Sigmoid colon (tissue), 6 donors: ENCODE measurements at regions not wholly inside any gene's neighbourhood (a gene's known extent, or its start where the extent isn't known, plus 50 kb on each side); places are given as distances from the start of the nearest gene placed in this dataset.

Experiments
- DNase-seq: peaks from one replicate; pipeline ENCODE4 v3.0.0-alpha.2; 2019
- H3K27ac ChIP-seq, 4 donors: fragments of 200-600 bp; sonication (generic); one replicate each; pipeline ENCODE4 v1.5.1; 2016 to 2019; ENCODE audit warnings: mild to moderate bottlenecking in 1 of 4
- H3K27me3 ChIP-seq, 3 donors: fragments of 200-600 bp; sonication (generic); one replicate each; pipeline ENCODE4 v1.5.1; 2019; ENCODE audit warnings: mild to moderate bottlenecking in 1 of 3
- H3K36me3 ChIP-seq, 4 donors: fragments of 200-600 bp; sonication (generic); one replicate each; pipeline ENCODE4 v1.5.1; 2016 to 2019
- H3K4me1 ChIP-seq, 4 donors: fragments of 200-600 bp; sonication (generic); one replicate each; pipeline ENCODE4 v1.5.1; 2017 to 2019
- H3K4me3 ChIP-seq, 4 donors: fragments of 200-600 bp; sonication (generic); one replicate each; pipeline ENCODE4 v1.5.1; 2017 to 2019; ENCODE audit warnings: mild to moderate bottlenecking in 2 of 4, moderate library complexity in 1 of 4
- H3K9me3 ChIP-seq, 4 donors: fragments of 200-600 bp in 3 of 4; sonication (generic) in 3 of 4; one replicate each; pipeline versions ENCODE4 v1.5.1 to v1.6.1; 2013 to 2019
- CTCF ChIP-seq, 4 experiments: fragments of 450-650 bp in 3 of 4; fragments of 200-600 bp in 1 of 4; IDR thresholded peaks; one replicate each; pipeline ENCODE4 v1.5.1; 2016 to 2019; ENCODE audit warnings: antibody characterized with exemption in 4 of 4, mild to moderate bottlenecking in 3 of 4, moderate library complexity in 2 of 4
- EP300 ChIP-seq, 4 donors: sonication (generic); formaldehyde crosslinking; IDR thresholded peaks; one replicate each; pipeline ENCODE4 v1.6.1; 2017; ENCODE audit warnings: antibody characterized with exemption in 4 of 4
- POLR2A ChIP-seq, 2 donors: fragments of 450-650 bp; IDR thresholded peaks; one replicate each; pipeline ENCODE4 v1.6.1; 2016; ENCODE audit warnings: antibody characterized with exemption in 2 of 2, mild to moderate bottlenecking in 2 of 2, moderate library complexity in 2 of 2
- POLR2AphosphoS5 ChIP-seq, 4 donors: sonication (generic); formaldehyde crosslinking; IDR thresholded peaks; one replicate each; pipeline ENCODE4 v1.6.1; 2017; ENCODE audit warnings: antibody characterized with exemption in 4 of 4
- WGBS, 2 donors: extraction: QIAGEN DNeasy Blood & Tissue Kit; methylation state at CpG; one replicate each; pipeline ENCODE4 v1.1.7; 2013; 5-methylcytosine and 5-hydroxymethylcytosine counted together
- intact Hi-C: fragments of 100-400 bp; cut with DNase I; formaldehyde crosslinking; loops from one replicate; pipeline ENCODE4 v1.15.1; 2023
- donor health status: healthy with polysubstance abuse.
- donor health status: healthy.

- intact Hi-C loops, result no loop called here
- H3K27ac ChIP-seq, result no peak overlapping the region
- no peak for TF ChIP-seq EP300 (IDR thresholded peaks at IDR 0.05)
- TF ChIP-seq POLR2A (IDR thresholded peaks at IDR 0.05), result no peak
- TF ChIP-seq CTCF (IDR thresholded peaks at IDR 0.05), result no peak
- no peak overlapping the region for H3K4me3 ChIP-seq
- peaks cover 0 to 7% (median 6%) of the 10 kb centered on the region in 4 donors for H3K4me1 ChIP-seq
- 28 to 40% methylated on average over 2 of the region's 2 CpGs for WGBS, 2 donors
- DNase-seq, result no peak
- no peaks in the 10 kb centered on the region for H3K36me3 ChIP-seq
- peaks cover 0 to 3% (median 0%) of the 10 kb centered on the region in 4 donors for H3K9me3 ChIP-seq
- no peaks in the 10 kb centered on the region for H3K27me3 ChIP-seq
These were observed 225.7 kb downstream of the FAM76B start for GRCh38 chr11:95563859-95564258.

DNA sequence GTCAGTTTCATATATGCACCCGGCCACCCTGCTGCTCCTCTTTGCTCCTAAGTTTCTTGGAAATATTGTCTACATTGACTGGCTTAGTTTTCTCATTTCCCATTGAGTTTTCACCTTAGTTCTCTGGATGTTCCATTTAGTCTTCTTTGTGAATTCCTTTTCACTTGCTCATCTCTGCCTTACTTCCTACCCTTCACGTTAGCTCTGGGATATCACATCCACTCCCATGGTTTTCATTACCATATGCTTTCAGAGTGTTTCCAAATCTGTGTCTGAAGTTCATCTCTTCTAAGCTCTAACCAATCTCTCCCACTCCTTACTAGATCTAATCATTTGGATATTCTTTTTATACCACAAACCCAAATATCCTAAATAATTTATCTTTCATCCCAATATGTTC lies 226.4 kb downstream of the FAM76B start:
- no peaks in the 10 kb centered on the region for H3K36me3 ChIP-seq
- 73 to 92% methylated on average over 2 of the region's 2 CpGs for WGBS, 2 donors
- H3K9me3 ChIP-seq, result no peaks in the 10 kb centered on the region
- no peak overlapping the region for H3K4me3 ChIP-seq
- no peak for DNase-seq
- intact Hi-C loops, result no loop called here
- no peaks in the 10 kb centered on the region for H3K27me3 ChIP-seq
- H3K4me1 ChIP-seq, result peaks cover 0 to 7% (median 6%) of the 10 kb centered on the region in 4 donors
- TF ChIP-seq CTCF (IDR thresholded peaks at IDR 0.05), result no peak
- no peak for TF ChIP-seq POLR2A (IDR thresholded peaks at IDR 0.05)
- no peak for TF ChIP-seq POLR2AphosphoS5 (IDR thresholded peaks at IDR 0.05)
- no peak for TF ChIP-seq EP300 (IDR thresholded peaks at IDR 0.05)
- no peak overlapping the region for H3K27ac ChIP-seq

DNA sequence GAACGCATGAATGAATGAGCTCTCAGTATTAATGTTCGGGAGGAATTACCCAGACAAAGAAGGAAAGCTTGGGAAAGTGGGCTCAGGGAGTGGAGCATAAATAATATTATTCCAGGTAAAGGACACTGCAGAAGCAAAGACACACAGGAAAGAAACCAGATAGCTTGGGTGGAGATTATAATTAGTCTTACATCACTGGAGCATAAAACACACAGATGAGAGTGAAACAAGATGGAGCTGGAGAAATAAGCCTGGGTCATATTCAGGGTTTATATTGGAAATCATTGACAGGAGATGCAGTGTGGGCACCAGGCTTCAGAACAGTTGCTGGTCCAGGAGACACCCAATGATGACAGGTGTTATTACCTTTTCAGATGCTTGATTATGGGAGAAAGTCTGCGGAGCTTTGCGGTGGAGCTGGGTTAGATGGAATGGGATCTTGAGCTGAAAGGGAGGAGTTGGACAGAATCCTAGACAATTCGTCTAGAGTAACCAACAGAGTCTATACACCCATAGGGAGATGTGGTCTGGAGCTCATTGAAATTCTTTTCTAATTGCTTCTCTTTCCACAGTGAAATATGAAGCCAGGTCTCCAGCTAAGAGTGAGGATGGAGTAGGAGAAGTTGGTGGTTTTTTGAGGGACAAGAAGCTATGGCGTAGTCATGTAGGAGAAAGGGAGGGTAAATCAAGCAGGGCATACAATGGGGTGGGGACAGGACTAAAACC lies 227.2 kb downstream of the FAM76B start:
- WGBS, 2 donors, result 92 to 95% methylated on average over 6 of the region's 6 CpGs
- H3K9me3 ChIP-seq, result no peaks in the 10 kb centered on the region
- no peaks in the 10 kb centered on the region for H3K27me3 ChIP-seq
- H3K36me3 ChIP-seq, result no peaks in the 10 kb centered on the region
- TF ChIP-seq POLR2AphosphoS5 (IDR thresholded peaks at IDR 0.05) (no peak), EP300 (IDR thresholded peaks at IDR 0.05) (no peak), CTCF (IDR thresholded peaks at IDR 0.05) (no peak), POLR2A (IDR thresholded peaks at IDR 0.05) (no peak)
- H3K4me3 ChIP-seq, result no peak overlapping the region
- no peak for DNase-seq
- no peak overlapping the region for H3K27ac ChIP-seq
- peaks cover 0 to 7% (median 6%) of the 10 kb centered on the region in 4 donors for H3K4me1 ChIP-seq
- intact Hi-C loops, result no loop called here

DNA sequence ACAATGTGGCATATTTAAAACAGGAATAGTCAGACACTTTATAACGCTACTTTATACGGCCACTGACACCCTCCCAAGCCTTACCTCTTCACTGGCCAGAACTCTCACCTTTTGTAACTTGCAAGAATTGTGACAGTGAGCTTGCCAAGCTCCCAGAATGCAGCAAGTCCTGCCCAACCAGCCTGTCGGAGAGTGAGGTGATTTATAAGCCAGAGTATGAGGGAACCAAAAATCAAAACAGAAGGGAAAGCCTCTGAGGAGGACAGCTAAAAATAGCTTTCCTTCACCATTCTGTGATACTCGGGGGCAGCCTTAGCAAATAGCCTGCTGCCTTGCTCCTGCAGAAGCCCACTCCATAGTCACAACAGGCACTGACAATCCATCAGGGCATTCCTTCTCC lies 229.7 kb downstream of the FAM76B start:
- H3K9me3 ChIP-seq, result no peaks in the 10 kb centered on the region
- H3K36me3 ChIP-seq, result no peaks in the 10 kb centered on the region
- H3K4me3 ChIP-seq, result no peak overlapping the region
- WGBS, 2 donors, result 72 to 76% methylated on average over 4 of the region's 4 CpGs
- no peak for DNase-seq
- intact Hi-C loops, result no loop called here
- TF ChIP-seq EP300 (IDR thresholded peaks at IDR 0.05) (no peak), CTCF (IDR thresholded peaks at IDR 0.05) (no peak), POLR2A (IDR thresholded peaks at IDR 0.05) (no peak), POLR2AphosphoS5 (IDR thresholded peaks at IDR 0.05) (peak in 1 of 4 donors; percentile 6)
- H3K4me1 ChIP-seq, result peaks cover 0 to 12% (median 11%) of the 10 kb centered on the region in 4 donors
- H3K27me3 ChIP-seq, result no peaks in the 10 kb centered on the region
- peak overlapping the region in 1 of 4 donors; percentile 17 for H3K27ac ChIP-seq

GRCh38 chr11:95557376-95557775 lies 232.2 kb downstream of the FAM76B start:
- WGBS, 2 donors, result 65 to 75% methylated on average over 1 of the region's 1 CpG
- no peak for DNase-seq
- Histone ChIP-seq H3K4me3 (no peak overlapping the region), H3K4me1 (peaks cover 0 to 12% (median 11%) of the 10 kb centered on the region in 4 donors), H3K27ac (no peak overlapping the region), H3K36me3 (no peaks in the 10 kb centered on the region), H3K27me3 (no peaks in the 10 kb centered on the region), H3K9me3 (no peaks in the 10 kb centered on the region)
- intact Hi-C loops, result no loop called here
- TF ChIP-seq POLR2A (IDR thresholded peaks at IDR 0.05) (no peak), EP300 (IDR thresholded peaks at IDR 0.05) (no peak), POLR2AphosphoS5 (IDR thresholded peaks at IDR 0.05) (no peak), CTCF (IDR thresholded peaks at IDR 0.05) (no peak)
